ENCODE measurements at regions not wholly inside any gene's neighbourhood (a gene's known extent, or its start where the extent isn't known, plus 50 kb on each side); places are given as distances from the start of the nearest gene placed in this dataset.

DNA sequence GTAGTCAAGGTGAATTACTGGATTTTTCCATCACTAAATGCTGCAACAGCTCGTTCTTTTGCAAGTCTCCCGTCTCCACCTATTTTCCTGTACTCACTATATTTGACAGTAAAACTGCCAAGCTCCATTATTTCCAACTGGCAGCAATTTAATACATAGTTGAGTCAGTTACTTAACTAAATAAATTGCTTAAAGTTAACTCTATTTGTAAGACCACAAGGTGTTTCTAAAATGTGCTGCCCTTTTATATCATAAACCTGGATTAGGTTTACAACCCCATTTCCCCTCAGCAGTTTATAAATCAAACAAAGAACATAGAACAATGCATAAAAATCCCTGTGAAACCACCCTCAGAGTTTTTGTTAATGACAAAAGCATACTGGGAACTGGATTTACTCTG, 211.4 kb upstream of the DPH6 start:
- TF ChIP-seq, protein P1, sequence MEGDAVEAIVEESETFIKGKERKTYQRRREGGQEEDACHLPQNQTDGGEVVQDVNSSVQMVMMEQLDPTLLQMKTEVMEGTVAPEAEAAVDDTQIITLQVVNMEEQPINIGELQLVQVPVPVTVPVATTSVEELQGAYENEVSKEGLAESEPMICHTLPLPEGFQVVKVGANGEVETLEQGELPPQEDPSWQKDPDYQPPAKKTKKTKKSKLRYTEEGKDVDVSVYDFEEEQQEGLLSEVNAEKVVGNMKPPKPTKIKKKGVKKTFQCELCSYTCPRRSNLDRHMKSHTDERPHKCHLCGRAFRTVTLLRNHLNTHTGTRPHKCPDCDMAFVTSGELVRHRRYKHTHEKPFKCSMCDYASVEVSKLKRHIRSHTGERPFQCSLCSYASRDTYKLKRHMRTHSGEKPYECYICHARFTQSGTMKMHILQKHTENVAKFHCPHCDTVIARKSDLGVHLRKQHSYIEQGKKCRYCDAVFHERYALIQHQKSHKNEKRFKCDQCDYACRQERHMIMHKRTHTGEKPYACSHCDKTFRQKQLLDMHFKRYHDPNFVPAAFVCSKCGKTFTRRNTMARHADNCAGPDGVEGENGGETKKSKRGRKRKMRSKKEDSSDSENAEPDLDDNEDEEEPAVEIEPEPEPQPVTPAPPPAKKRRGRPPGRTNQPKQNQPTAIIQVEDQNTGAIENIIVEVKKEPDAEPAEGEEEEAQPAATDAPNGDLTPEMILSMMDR (IDR thresholded peaks at IDR 0.05): no peak
- TF ChIP-seq POLR2A (IDR thresholded peaks at IDR 0.05): no peak

All from vagina (tissue), 2 donors.